Calu3 (cell line): ENCODE measurements at regions not wholly inside any gene's neighbourhood (a gene's known extent, or its start where the extent isn't known, plus 50 kb on each side); places are given as distances from the start of the nearest gene placed in this dataset.

Experiments used
- BruUV-seq: library from RNA; stranded (reverse); fragments of 400-500 nt; replicated peaks from 2 replicates; lab custom pipeline; 2021; lab: Mats Ljungman, UMichigan
- CTCF ChIA-PET: fragments of 300-600 bp; sonication (Branson Sonifier 250); formaldehyde crosslinking; loops from one replicate; lab custom pipeline; 2022; ENCODE audit warnings: antibody characterized with exemption; lab: Charles Lee
- DNase-seq: peaks from one replicate; pipeline ENCODE4 v3.0.0; 2022
- H3K27ac Mint-ChIP-seq: one replicate; pipeline ENCODE4 v1.8.0; 2022; ENCODE audit warnings: mixed read lengths; ENCODE audit not compliant: unreplicated experiment
- H3K27me3 Mint-ChIP-seq: one replicate; pipeline ENCODE4 v1.8.0; 2022; ENCODE audit warnings: mixed read lengths; ENCODE audit not compliant: unreplicated experiment
- H3K36me3 Mint-ChIP-seq: one replicate; pipeline ENCODE4 v1.8.0; 2022; ENCODE audit warnings: mild to moderate bottlenecking, moderate library complexity, mixed read lengths; ENCODE audit not compliant: insufficient read depth, unreplicated experiment
- H3K4me1 Mint-ChIP-seq: one replicate; pipeline ENCODE4 v1.8.0; 2022; ENCODE audit warnings: mild to moderate bottlenecking, low read depth, mixed read lengths; ENCODE audit not compliant: unreplicated experiment
- H3K4me3 Mint-ChIP-seq: one replicate; pipeline ENCODE4 v1.8.0; 2022; ENCODE audit warnings: mild to moderate bottlenecking, low read depth, moderate library complexity, mixed read lengths; ENCODE audit not compliant: unreplicated experiment
- H3K9me3 Mint-ChIP-seq: one replicate; pipeline ENCODE4 v1.8.0; 2022; ENCODE audit warnings: low read depth, mixed read lengths; ENCODE audit not compliant: unreplicated experiment
- intact Hi-C: fragments of 100-400 bp; cut with micrococcal nuclease; formaldehyde crosslinking; loops from one replicate; pipeline ENCODE4 v1.10.0; 2022; ENCODE audit not compliant: unreplicated experiment
- TF ChIP-seq, protein P1 (sequence below): fragments of 200-600 bp; IDR thresholded peaks from one replicate; pipeline ENCODE4 v1.8.0; 2022; ENCODE audit warnings: antibody characterized with exemption; ENCODE audit not compliant: unreplicated experiment

DNA sequence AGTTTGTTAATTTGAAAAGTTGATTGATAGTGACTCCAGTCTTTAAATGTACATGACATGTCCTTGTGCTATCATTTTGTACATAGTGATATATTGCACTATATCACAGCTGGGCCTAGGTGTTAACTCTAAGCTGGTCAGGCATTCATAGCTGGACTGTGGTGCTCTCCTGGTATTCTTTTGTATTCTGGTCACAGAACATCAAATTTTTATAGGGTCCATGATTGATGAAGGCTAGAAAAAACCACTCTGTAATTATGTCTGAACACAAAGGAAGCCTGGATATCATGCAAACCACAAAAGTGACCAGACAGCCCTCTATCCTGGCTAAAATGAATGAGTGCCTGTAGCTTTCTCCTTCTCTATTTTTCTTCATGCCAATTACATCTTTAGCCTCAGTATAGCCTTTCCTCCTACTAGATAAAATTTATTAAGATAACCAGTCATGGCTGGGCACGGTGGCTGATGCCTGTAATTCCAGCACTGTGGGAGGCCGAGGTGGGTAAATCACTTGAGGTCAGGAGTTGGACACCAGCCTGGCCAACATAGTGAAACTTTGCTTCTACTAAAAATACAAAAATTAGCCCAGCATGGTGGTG lies 134.9 kb upstream of the B3GALT2 start:
- H3K4me1 Mint-ChIP-seq = peaks cover 43% of the 10 kb centered on the region
- H3K9me3 Mint-ChIP-seq = peaks cover 16% of the 10 kb centered on the region
- H3K4me3 Mint-ChIP-seq = no peak overlapping the region
- H3K27me3 Mint-ChIP-seq = no peaks in the 10 kb centered on the region
- BruUV-seq = no TSS peak
- no peak for DNase-seq
- intact Hi-C loops = no loop called here
- TF ChIP-seq, protein P1, sequence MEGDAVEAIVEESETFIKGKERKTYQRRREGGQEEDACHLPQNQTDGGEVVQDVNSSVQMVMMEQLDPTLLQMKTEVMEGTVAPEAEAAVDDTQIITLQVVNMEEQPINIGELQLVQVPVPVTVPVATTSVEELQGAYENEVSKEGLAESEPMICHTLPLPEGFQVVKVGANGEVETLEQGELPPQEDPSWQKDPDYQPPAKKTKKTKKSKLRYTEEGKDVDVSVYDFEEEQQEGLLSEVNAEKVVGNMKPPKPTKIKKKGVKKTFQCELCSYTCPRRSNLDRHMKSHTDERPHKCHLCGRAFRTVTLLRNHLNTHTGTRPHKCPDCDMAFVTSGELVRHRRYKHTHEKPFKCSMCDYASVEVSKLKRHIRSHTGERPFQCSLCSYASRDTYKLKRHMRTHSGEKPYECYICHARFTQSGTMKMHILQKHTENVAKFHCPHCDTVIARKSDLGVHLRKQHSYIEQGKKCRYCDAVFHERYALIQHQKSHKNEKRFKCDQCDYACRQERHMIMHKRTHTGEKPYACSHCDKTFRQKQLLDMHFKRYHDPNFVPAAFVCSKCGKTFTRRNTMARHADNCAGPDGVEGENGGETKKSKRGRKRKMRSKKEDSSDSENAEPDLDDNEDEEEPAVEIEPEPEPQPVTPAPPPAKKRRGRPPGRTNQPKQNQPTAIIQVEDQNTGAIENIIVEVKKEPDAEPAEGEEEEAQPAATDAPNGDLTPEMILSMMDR = no peak
- peak overlapping the region; percentile 87 for H3K27ac Mint-ChIP-seq
- H3K36me3 Mint-ChIP-seq = no peaks in the 10 kb centered on the region
- CTCF ChIA-PET = interaction anchor here (0.9 kb wide), 1 partner anchor 17 kb away, joined by 3 read pairs; no protein-coding TSS in a partner anchor

DNA sequence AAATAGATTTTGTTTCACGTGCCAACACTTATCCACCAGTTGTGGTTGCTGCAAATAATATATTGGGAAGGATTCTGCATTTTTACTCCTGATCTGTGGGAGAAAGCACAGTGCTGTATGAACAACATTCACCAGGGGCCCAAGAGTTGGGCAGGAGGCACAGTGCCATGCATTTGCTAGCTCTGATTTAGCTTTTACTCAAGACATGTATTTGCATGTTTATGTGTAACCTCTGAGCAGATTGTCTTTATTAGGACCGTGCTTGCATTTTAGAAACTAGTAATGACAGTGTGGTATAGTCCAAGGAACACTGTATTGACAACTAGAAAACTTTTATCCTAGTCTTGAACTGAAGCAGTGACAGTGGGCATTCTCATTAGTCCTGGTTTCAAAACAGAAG lies 133.9 kb upstream of the B3GALT2 start:
- H3K36me3 Mint-ChIP-seq = no peaks in the 10 kb centered on the region
- DNase-seq = no peak
- BruUV-seq = no TSS peak
- H3K27me3 Mint-ChIP-seq = no peaks in the 10 kb centered on the region
- TF ChIP-seq, protein P1 = no peak
- peaks cover 14% of the 10 kb centered on the region for H3K9me3 Mint-ChIP-seq
- peak overlapping the region; percentile 87 for H3K27ac Mint-ChIP-seq
- H3K4me3 Mint-ChIP-seq = no peak overlapping the region
- H3K4me1 Mint-ChIP-seq = peaks cover 42% of the 10 kb centered on the region
- CTCF ChIA-PET = no interaction called here
- intact Hi-C loops = no loop called here

DNA sequence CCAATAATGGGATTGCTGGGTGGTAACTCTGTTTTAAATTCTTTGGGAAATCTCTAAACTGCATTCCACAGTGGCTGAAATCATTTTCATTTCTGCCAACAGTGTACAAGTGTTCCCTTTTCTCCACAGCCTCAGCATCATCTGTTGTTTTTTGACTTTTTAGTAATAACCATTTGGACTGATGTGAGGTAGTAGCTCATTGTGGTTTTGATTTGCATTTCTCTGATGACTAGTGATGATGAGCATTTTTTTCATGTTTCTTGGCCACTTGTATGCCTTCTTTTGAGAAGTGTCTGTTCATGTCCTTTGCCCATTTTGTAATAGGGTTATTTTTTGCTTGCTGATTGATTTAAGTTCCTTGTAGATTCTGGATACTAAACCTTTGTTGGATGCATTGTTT lies 131.9 kb upstream of the B3GALT2 start:
- Mint-ChIP-seq H3K9me3 (peaks cover 10% of the 10 kb centered on the region), H3K27me3 (no peaks in the 10 kb centered on the region), H3K4me1 (peaks cover 31% of the 10 kb centered on the region), H3K27ac (no peak overlapping the region), H3K36me3 (no peaks in the 10 kb centered on the region), H3K4me3 (no peak overlapping the region)
- TF ChIP-seq, protein P1 = no peak
- BruUV-seq = no TSS peak
- intact Hi-C loops = no loop called here
- no peak for DNase-seq
- CTCF ChIA-PET = no interaction called here

DNA sequence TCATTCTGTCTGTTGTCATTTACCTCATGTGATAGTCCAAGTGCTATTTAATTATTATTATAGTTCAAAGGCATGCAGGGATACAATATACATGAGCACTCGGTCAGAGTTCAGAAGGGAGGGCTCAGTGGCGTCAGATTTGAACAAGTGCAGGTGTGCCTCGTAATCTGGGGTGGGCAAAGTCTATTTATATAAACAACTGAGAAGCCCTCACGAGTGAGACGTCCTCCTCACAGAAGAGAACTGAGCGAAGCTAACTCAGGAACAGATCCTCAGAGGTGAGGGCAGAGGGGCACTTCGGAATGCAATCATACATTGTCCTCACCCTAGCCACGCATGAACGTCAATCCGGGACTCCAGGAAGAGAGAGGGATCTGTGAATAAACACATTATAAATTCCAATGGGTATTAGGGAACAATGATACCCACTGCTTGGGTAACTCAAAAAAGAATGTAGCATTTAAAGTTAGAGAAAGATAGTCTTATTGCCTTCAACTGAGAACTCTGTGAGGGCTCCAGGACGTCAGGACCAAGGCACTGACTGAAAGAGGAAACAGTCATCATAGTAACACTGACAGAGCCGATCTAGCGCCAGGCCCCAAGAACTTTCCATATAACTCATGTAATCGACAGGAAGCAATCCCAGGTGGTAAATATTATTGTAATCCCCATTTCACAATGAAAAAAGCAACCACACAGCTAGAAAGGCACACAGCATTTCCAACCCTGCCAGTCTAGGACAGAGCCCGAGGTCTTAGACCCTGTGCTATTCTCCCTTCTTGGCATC lies 127.1 kb upstream of the B3GALT2 start:
- Mint-ChIP-seq H3K4me1 (peaks cover 10% of the 10 kb centered on the region), H3K4me3 (no peak overlapping the region)
- BruUV-seq = no TSS peak

More for the DNA sequence above, 127.1 kb upstream of the B3GALT2 start:
- intact Hi-C loops = no loop called here
- Mint-ChIP-seq H3K36me3 (no peaks in the 10 kb centered on the region), H3K9me3 (no peaks in the 10 kb centered on the region), H3K27ac (no peak overlapping the region), H3K27me3 (no peaks in the 10 kb centered on the region)
- TF ChIP-seq, protein P1 = no peak
- DNase-seq = no peak
- CTCF ChIA-PET = no interaction called here
